ENCODE measurements at regions not wholly inside any gene's neighbourhood (a gene's known extent, or its start where the extent isn't known, plus 50 kb on each side); places are given as distances from the start of the nearest gene placed in this dataset.

DNA sequence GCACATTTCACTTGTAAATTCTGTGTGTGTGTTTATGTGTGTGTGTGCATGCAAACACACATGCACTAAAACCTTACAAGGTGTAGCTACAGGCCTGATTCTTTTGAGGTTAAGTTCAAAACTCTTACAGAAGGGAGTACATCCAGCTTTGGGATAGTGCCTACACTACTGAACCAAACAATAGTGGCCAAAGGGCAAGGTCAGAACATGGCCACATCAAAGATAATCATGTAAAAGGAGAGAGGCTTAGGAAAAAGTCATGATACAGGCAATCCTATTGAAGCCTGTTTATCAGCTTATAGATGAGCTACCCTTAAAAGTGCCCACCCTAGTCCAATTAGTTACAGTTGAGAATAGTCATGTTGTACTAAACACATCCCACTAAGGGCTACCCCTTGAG, 139.6 kb downstream of the IDS start:
- TF ChIP-seq EZH2 (IDR thresholded peaks at IDR 0.05): no peak
- TF ChIP-seq POLR2AphosphoS5 (IDR thresholded peaks at IDR 0.05; ENCODE audit: borderline replicate concordance, low read depth, low read length): no peak

All from SK-N-MC (cell line).